GM20431 (cell line): ENCODE measurements at regions not wholly inside any gene's neighbourhood (a gene's known extent, or its start where the extent isn't known, plus 50 kb on each side); places are given as distances from the start of the nearest gene placed in this dataset.
"Not testable (repeated sequence)": the region's sequence is repeated elsewhere in the genome, so short reads cannot be mapped to it uniquely, and the experiment has no call there.

Source experiments
- in situ Hi-C: fragments of 300-500 bp; cut with MseI, MboI; formaldehyde crosslinking; loops from one replicate; pipeline ENCODE4 v1.15.0; 2020; ENCODE audit warnings: low sequenced_read_pairs; ENCODE audit not compliant: unreplicated experiment

DNA sequence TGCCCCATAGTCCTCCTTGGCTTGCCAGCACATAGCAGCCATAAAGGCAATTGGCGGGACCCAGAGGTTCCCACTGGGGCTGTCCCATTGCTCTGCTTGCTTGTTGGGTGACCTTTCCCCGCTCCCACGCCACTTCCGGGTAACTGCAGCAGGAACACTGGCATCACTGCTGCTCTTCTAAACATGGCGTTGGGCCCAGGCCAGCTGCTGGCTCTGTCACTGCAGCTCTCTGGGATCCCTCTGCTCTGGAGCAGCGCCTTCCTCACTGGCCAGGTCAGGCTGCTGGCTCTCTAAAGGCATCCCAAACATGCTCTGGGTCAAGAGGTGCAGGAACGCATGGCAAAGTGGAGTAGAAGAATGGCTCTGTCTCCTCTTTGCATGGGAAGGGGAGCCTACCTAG is 92.9 kb downstream of the DRD1 start:
- in situ Hi-C loops: no loop called here

DNA sequence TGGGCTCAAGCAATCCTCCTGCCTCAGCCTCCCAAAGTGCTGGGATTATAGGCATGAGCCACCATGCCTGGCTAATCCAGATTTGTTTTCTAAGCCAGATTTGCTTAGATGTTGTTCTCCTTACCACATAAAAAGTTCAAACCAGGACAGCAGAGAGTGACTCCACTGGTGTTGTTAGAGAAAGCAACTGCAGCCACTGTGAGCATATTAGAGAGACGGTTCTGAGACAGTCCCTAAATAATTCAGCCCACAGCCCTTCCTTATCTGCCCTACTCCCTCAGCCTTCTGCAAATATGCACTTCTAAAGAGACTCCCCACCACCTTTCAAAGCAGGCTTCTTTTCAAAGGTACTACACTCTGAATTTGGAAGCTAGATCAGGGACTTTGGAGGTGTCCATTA is 96.1 kb downstream of the DRD1 start:
- in situ Hi-C loops: no loop called here

- in situ Hi-C loops: no loop called here
These were observed 97.0 kb downstream of the DRD1 start for GRCh38 chr5:175347027-175347426.

- in situ Hi-C loops: no loop called here
These were observed 99.4 kb downstream of the DRD1 start for GRCh38 chr5:175344331-175345195.

- in situ Hi-C loops: no loop called here
These were observed 100.7 kb downstream of the DRD1 start for GRCh38 chr5:175343308-175343707.

- in situ Hi-C loops: no loop called here
These were observed 103.8 kb downstream of the DRD1 start for GRCh38 chr5:175340180-175340579.

GRCh38 chr5:175337680-175338079 is 106.3 kb downstream of the DRD1 start:
- in situ Hi-C loops: no loop called here

GRCh38 chr5:175336781-175337180 is 107.2 kb downstream of the DRD1 start:
- in situ Hi-C loops: no loop called here

DNA sequence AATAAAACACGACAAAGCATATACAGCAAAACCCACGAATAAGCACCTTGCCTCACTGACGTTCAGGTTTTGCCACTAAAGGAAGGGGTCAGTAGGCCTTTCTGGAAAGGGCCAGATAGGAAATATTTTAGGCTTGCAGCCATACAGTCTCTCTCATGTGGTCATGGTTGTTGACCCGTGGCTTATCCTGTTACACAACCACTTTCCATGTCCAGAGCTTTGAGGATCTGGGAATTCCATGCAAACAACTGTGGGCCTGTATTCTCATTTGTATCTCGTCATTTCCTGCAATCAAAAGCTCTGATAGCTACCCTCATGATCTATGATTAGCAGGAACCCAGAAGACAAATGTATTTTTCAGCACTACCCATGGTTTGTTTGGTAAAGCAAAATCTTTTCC is 108.3 kb downstream of the DRD1 start:
- in situ Hi-C loops: no loop called here

- in situ Hi-C loops: not testable (repeated sequence)
These were observed 112.6 kb downstream of the DRD1 start for GRCh38 chr5:175331173-175332036.

GRCh38 chr5:175329976-175330375 is 114.0 kb downstream of the DRD1 start:
- in situ Hi-C loops: no loop called here

DNA sequence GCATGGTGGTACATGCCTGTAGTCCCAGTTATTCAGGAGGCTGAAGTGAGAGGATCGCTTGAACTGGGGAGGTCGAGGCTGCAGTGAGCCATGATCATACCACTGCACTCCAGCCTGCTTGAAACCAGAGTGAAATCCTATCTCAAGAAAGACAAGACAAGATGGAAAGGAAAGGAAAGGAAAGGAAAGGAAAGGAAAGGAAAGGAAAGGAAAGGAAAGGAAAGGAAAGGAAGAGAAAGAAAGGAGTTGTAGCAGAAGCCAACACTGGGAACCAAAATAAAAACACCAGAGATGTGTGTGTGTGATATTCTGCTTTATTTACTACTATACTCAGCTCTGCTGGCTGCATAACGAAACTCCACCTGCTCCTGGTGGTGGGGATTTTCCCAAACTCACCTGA is 115.3 kb downstream of the DRD1 start:
- in situ Hi-C loops: no loop called here

DNA sequence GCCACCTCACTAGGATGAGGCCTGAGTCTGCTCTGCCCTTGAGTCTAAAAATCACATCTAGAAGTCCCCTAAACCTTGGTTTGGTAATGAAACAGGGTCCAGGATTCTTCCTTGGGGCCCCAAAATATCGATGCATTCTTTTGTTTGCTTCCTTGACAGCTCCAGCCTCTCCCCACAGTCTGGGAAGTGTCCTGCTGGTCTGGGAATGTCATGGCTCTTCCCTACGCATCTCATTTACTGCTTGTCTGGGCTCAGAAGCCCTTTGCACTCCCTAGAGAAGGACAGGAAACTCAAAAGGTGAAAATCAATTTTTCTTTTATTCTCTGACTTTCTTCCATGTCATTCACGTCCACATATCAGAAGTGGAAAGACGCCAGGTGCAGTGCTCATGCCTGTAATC is 115.8 kb downstream of the DRD1 start:
- in situ Hi-C loops: no loop called here

DNA sequence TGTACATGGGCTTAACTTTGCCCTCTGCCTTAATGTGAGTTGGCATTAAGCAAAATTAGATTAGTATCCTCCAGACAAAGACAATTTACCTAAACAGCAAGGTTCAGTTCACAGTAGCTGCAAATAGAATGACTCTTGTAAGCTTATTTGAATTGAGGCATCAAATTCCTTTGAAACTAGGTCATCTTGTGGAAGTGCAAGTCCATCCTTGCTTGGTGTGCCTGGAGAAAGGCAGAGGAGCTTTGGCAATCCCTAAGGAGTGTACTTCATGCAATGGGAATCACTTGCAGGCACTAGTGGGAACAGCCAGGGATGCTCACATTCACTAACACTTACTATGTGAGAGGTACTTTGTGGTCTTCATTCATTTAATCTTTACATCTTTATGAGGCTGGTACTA is 118.3 kb downstream of the DRD1 start:
- in situ Hi-C loops: no loop called here

DNA sequence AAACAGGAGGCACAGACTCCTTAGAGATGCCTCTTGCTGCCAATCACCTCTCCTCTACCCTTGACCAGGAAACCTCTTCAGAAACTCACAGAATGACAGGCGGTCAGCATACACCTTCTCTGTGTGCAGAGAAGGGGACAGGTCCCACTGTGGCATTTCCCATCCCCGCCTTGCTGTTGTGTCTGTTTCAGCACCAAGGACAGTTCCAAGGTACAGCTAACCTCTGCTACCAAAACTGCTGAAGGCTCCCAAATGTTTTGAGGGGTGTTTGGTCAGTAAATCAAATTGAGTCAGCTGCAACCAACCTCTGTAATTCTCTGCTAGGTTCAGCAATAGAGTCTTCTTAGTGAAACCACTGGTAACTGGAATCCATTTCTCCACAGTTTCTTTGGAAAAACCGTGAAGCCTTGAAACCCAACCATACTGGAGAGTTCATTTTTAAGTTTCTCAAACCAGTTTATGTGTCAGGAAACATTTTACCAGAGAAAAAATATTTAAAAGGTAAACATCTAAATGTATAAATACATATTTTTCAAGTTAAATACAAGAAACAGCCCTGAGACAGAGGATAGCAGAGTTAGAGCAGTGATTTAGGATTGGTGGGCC is 122.0 kb downstream of the DRD1 start:
- in situ Hi-C loops: no loop called here

DNA sequence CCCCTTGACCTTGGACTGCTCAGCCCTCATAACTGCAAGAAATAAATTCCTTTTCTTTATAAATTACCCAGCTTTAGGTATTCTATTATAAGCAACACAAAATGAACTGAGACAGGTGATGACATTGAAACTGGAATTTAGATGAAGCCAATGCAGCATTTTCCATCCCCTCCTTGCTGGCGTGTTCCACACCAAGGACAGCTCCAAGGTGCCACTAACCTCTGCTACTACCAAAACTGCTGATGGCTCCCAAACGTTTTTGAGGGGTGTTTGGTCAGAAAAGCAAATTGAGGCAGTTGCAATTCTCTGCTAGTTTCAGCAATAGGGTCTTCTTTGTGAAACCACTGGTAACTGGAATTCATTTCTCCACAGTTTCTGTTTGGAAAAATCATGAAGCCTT is 124.8 kb downstream of the DRD1 start:
- in situ Hi-C loops: no loop called here

GRCh38 chr5:175317872-175318271 is 126.1 kb downstream of the DRD1 start:
- in situ Hi-C loops: no loop called here

- in situ Hi-C loops: no loop called here
These were observed 134.7 kb downstream of the DRD1 start for GRCh38 chr5:175309218-175309810.

DNA sequence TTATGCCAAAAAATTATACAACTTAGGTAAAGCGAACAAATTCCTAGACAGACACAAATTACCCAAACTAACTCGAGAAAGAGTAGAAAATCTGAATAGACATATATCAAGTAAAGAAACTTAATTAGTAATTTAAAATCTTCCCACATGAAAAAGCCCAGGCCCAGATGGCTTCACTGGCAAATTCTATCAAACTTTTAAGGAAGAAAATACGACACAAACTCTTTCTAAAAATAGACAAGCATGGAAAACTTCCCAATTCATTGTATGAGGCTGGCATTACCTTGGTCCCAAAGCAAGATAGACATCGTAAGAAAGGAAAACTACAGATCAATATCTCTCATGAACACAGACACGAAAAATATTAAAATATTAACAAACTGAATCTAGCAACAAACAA is 135.3 kb downstream of the DRD1 start:
- in situ Hi-C loops: no loop called here

DNA sequence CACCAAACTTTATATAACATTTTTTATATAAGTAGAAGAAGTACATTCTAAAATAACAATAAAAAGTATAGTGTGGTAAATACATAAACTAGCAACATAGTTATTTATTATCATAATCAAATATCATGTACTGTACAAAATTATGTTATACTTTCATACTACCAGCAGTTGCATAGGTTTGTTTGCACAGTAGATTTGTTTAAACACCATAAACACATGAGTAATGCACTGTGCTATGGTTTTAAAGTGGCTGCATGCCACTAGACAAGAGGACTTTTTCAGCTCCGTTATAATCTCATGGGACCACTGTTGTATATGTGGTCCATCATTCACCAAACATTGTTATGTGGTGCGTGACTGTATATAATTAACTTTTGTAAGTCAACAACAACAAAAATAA is 137.6 kb downstream of the DRD1 start:
- in situ Hi-C loops: no loop called here
